PC-9 (cell line): ENCODE measurements at regions not wholly inside any gene's neighbourhood (a gene's known extent, or its start where the extent isn't known, plus 50 kb on each side); places are given as distances from the start of the nearest gene placed in this dataset.

Source experiments
- CTCF ChIP-seq: fragments of 200-600 bp; sonication (generic); conservative IDR thresholded peaks from 2 replicates; pipeline ENCODE4 v1.6.1; 2017; ENCODE audit warnings: mixed run types, antibody characterized with exemption, mild to moderate bottlenecking, moderate library complexity
- EZH2 ChIP-seq: fragments of 200-600 bp; sonication (generic); IDR thresholded peaks from 2 replicates; pipeline ENCODE4 v1.8.0; 2017; ENCODE audit warnings: antibody characterized with exemption, low read depth

- no peak for TF ChIP-seq EZH2
- no peak for TF ChIP-seq CTCF
Measured at GRCh38 chr3:135456108-135456790, 509.3 kb upstream of the PPP2R3A start.
